ENCODE measurements at regions not wholly inside any gene's neighbourhood (a gene's known extent, or its start where the extent isn't known, plus 50 kb on each side); places are given as distances from the start of the nearest gene placed in this dataset.

GRCh38 chr1:232382671-232383070 is 247.3 kb downstream of the SIPA1L2 start:
- no peak for TF ChIP-seq EP300 (IDR thresholded peaks at IDR 0.05; ENCODE audit: borderline replicate concordance)
- TF ChIP-seq CEBPB (IDR thresholded peaks at IDR 0.05) = no peak
- TF ChIP-seq RAD21 (IDR thresholded peaks at IDR 0.05; ENCODE audit: low read depth) = no peak
- no peak for TF ChIP-seq TAF1 (IDR thresholded peaks at IDR 0.05; ENCODE audit: low read depth)
- TF ChIP-seq NFIC (IDR thresholded peaks at IDR 0.05) = no peak
- no peak for TF ChIP-seq TCF12 (IDR thresholded peaks at IDR 0.05; ENCODE audit: low read depth)
- no peak for TF ChIP-seq REST (IDR thresholded peaks at IDR 0.05; ENCODE audit: low read depth)
- no peak for TF ChIP-seq MAX (IDR thresholded peaks at IDR 0.05)
- no peak for TF ChIP-seq TEAD4 (IDR thresholded peaks at IDR 0.05)
- no peak for TF ChIP-seq YY1 (IDR thresholded peaks at IDR 0.05; ENCODE audit: low read depth)
- no peak for TF ChIP-seq FOXM1 (IDR thresholded peaks at IDR 0.05; ENCODE audit: borderline replicate concordance, low read depth)
- TF ChIP-seq EGR1 (IDR thresholded peaks at IDR 0.05) = no peak
- TF ChIP-seq ZBTB7A (IDR thresholded peaks at IDR 0.05; ENCODE audit: low read depth) = no peak

GRCh38 chr1:232381394-232382100 is 248.4 kb downstream of the SIPA1L2 start:
- TF ChIP-seq TAF1 (IDR thresholded peaks at IDR 0.05; ENCODE audit: low read depth) = no peak
- TF ChIP-seq USF1 (IDR thresholded peaks at IDR 0.05) = no peak
- TF ChIP-seq REST (IDR thresholded peaks at IDR 0.05; ENCODE audit: low read depth) = no peak
- TF ChIP-seq CEBPB (IDR thresholded peaks at IDR 0.05) = no peak

- TF ChIP-seq NFIC (IDR thresholded peaks at IDR 0.05) (no peak), EGR1 (IDR thresholded peaks at IDR 0.05) (no peak), CREB1 (IDR thresholded peaks at IDR 0.05; ENCODE audit: low read depth) (no peak), EP300 (IDR thresholded peaks at IDR 0.05; ENCODE audit: borderline replicate concordance) (no peak), USF1 (IDR thresholded peaks at IDR 0.05) (no peak), FOXM1 (IDR thresholded peaks at IDR 0.05; ENCODE audit: borderline replicate concordance, low read depth) (no peak), MAX (IDR thresholded peaks at IDR 0.05) (no peak)
Observed at GRCh38 chr1:232380596-232380995, 249.3 kb downstream of the SIPA1L2 start.

- TF ChIP-seq EP300 (IDR thresholded peaks at IDR 0.05; ENCODE audit: borderline replicate concordance) = no peak
- TF ChIP-seq CREB1 (IDR thresholded peaks at IDR 0.05; ENCODE audit: low read depth) = no peak
- TF ChIP-seq FOXM1 (IDR thresholded peaks at IDR 0.05; ENCODE audit: borderline replicate concordance, low read depth) = no peak
- no peak for TF ChIP-seq MAX (IDR thresholded peaks at IDR 0.05)
Observed at GRCh38 chr1:232380131-232380530, 249.8 kb downstream of the SIPA1L2 start.

GRCh38 chr1:232379063-232379434 is 250.9 kb downstream of the SIPA1L2 start:
- no peak for TF ChIP-seq FOXM1 (IDR thresholded peaks at IDR 0.05; ENCODE audit: borderline replicate concordance, low read depth)
- no peak for TF ChIP-seq MAX (IDR thresholded peaks at IDR 0.05)
- no peak for TF ChIP-seq CEBPB (IDR thresholded peaks at IDR 0.05)
- no peak for TF ChIP-seq TAF1 (IDR thresholded peaks at IDR 0.05; ENCODE audit: low read depth)
- TF ChIP-seq REST (IDR thresholded peaks at IDR 0.05; ENCODE audit: low read depth) = no peak
- no peak for TF ChIP-seq USF1 (IDR thresholded peaks at IDR 0.05)
- TF ChIP-seq EGR1 (IDR thresholded peaks at IDR 0.05) = no peak
